CD4-positive, alpha-beta T cell (primary cell): ENCODE measurements at regions not wholly inside any gene's neighbourhood (a gene's known extent, or its start where the extent isn't known, plus 50 kb on each side); places are given as distances from the start of the nearest gene placed in this dataset.

Experiments used
- ATAC-seq: fragments of 200-7000 bp; cut with Tn5 transposase; one replicate; pipeline ENCODE4 v1.10.0; 2022; ENCODE audit warnings: mild to moderate bottlenecking; ENCODE audit not compliant: poor library complexity
- CTCF ChIA-PET: fragments of 350-600 bp; sonication (Branson Sonifier 250); formaldehyde crosslinking; loops from one replicate; lab custom pipeline; 2021; ENCODE audit warnings: antibody characterized with exemption, inconsistent platforms; lab: Charles Lee
- POLR2A ChIA-PET: fragments of 350-600 bp; sonication (Branson Sonifier 250); formaldehyde crosslinking; loops from one replicate; lab custom pipeline; 2021; ENCODE audit warnings: antibody characterized with exemption, inconsistent platforms; lab: Charles Lee
- DNase-seq, 14 experiments: peaks; one replicate each; pipeline ENCODE4 v3.0.0-alpha.2; 2013 to 2020; ENCODE audit warnings: mixed read lengths in 2 of 14
- H3K27ac ChIP-seq, 2 donors: one replicate each; pipeline versions ENCODE4 v1.5.1 to v1.7.0; 2013; ENCODE audit warnings: low read length in 2 of 2, low read depth in 1 of 2, mild to moderate bottlenecking in 1 of 2
- H3K27me3 ChIP-seq, 2 experiments: 1 replicate in 1 of 2; 2 replicates in 1 of 2; pipeline versions ENCODE4 v1.6.1 to v1.7.0; 2013; ENCODE audit warnings: low read length in 2 of 2, control low read depth in 1 of 2, mild to moderate bottlenecking in 1 of 2, moderate library complexity in 1 of 2; ENCODE audit not compliant: insufficient read depth in 2 of 2, control insufficient read depth in 1 of 2
- H3K36me3 ChIP-seq: one replicate; pipeline ENCODE4 v1.6.1; 2013; ENCODE audit warnings: low read length, control low read depth; ENCODE audit not compliant: insufficient read depth
- H3K4me1 ChIP-seq: one replicate; pipeline ENCODE4 v1.6.1; 2013; ENCODE audit warnings: low read length, control low read depth; ENCODE audit not compliant: insufficient read depth
- H3K4me3 ChIP-seq: one replicate; pipeline ENCODE4 v1.5.1; 2013; ENCODE audit warnings: mild to moderate bottlenecking, low read length, moderate library complexity
- H3K9me3 ChIP-seq, 2 experiments: 1 replicate in 1 of 2; 2 replicates in 1 of 2; pipeline versions ENCODE4 v1.6.1 to v1.7.0; 2013; ENCODE audit warnings: low read length in 2 of 2, mild to moderate bottlenecking in 2 of 2, control low read depth in 1 of 2, moderate library complexity in 1 of 2; ENCODE audit not compliant: control insufficient read depth in 1 of 2, insufficient read depth in 1 of 2
- H3K27ac Mint-ChIP-seq: one replicate; pipeline ENCODE4 v1.8.0; 2020; ENCODE audit warnings: mixed read lengths
- H3K27me3 Mint-ChIP-seq: one replicate; pipeline ENCODE4 v1.8.0; 2021; ENCODE audit warnings: mixed read lengths
- H3K36me3 Mint-ChIP-seq: one replicate; pipeline ENCODE4 v1.8.0; 2021; ENCODE audit warnings: low read depth, mixed read lengths
- H3K4me1 Mint-ChIP-seq: one replicate; pipeline ENCODE4 v1.8.0; 2021; ENCODE audit warnings: low read depth, mixed read lengths
- H3K4me3 Mint-ChIP-seq: one replicate; pipeline ENCODE4 v1.8.0; 2020; ENCODE audit warnings: mild to moderate bottlenecking, mixed read lengths
- H3K9me3 Mint-ChIP-seq: one replicate; pipeline ENCODE4 v1.8.0; 2020; ENCODE audit warnings: mixed read lengths
- CTCF ChIP-seq: fragments of 200-600 bp; IDR thresholded peaks from one replicate; pipeline ENCODE4 v1.8.0; 2022; ENCODE audit warnings: antibody characterized with exemption, mild to moderate bottlenecking
- intact Hi-C, 2 experiments: fragments of 100-400 bp; cut with DNase I in 1 of 2; cut with micrococcal nuclease in 1 of 2; formaldehyde crosslinking; loops; one replicate each; pipeline versions ENCODE4 v1.15.1 to v1.9.0; 2023 to 2025; cut with DNase I, micrococcal nuclease

DNA sequence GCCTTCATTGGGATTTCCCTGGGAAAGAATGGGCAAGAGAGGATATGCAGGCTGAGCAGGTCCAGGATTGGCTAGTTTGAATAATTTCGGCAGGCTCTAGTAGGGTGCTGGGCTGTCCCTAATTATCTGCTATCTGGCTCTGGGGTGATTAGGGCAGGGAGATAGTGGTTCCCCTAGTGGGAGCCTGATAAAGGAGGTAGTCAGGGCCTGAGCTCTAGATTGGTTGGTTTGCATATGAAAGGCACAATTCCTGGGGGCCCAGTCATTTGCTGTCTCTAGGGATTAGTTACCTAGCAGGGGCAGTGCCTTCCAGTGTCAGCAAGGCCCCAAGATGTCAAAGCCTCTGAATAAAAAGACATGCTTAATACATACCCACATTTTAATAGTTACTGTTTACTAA lies 690.1 kb upstream of the KLHL29 start:
- POLR2A ChIA-PET: no interaction called here
- H3K4me3 Mint-ChIP-seq: no peak overlapping the region
- no peak for ATAC-seq

DNA sequence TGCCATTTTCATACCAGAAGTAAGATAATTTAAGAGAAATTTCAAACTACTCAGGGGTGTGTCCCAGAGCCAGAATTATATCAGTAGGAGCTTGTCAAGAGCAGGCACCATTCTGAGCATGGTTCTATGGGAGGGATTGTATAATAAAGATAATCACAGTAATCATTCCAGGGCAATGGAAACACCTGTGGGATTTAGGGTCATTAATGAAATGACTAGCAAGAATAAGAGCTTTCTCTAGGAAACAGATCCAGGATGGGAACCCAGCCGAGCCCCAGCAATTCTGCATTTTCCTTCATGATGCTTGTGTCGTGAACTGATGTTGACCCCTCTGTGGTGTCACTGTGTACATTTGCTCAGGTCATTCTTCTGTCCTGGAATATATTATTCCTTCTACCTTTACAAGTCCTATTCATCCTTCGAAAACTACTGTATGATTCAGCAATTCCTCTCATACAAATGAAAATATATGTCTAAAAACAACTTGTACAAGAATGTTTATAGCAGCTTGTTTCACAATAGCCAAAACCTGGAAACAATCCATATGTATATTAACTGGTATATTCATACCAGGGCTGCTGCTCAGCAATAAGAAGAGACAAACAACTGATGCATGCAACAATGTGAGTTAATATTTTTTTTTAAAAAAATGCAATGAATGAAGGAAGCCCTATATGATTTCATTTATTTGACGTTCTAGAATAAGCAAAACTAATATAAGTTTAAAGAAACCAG lies 687.8 kb upstream of the KLHL29 start:
- Mint-ChIP-seq H3K36me3 (no peaks in the 10 kb centered on the region), H3K4me3 (no peak overlapping the region), H3K27ac (no peak overlapping the region), H3K27me3 (no peaks in the 10 kb centered on the region), H3K4me1 (no peaks in the 10 kb centered on the region), H3K9me3 (no peaks in the 10 kb centered on the region)
- no peak for ATAC-seq
- Histone ChIP-seq H3K27ac (no peak overlapping the region), H3K4me1 (no peaks in the 10 kb centered on the region), H3K36me3 (no peaks in the 10 kb centered on the region), H3K4me3 (no peak overlapping the region), H3K9me3 (peaks cover 0 to 3% of the 10 kb centered on the region in 2 experiments), H3K27me3 (no peaks in the 10 kb centered on the region)
- no peak for TF ChIP-seq CTCF
- ChIA-PET CTCF (interaction anchor here (0.7 kb wide), 1 partner anchor 34 kb away, joined by 3 read pairs; no protein-coding TSS in a partner anchor), POLR2A (no interaction called here)
- intact Hi-C loops: no loop called here
- no peak for DNase-seq

More for the DNA sequence above, 690.1 kb upstream of the KLHL29 start:
- no peak for TF ChIP-seq CTCF
- peaks cover 2% of the 10 kb centered on the region for H3K9me3 Mint-ChIP-seq
- no peaks in the 10 kb centered on the region for H3K36me3 Mint-ChIP-seq
- Histone ChIP-seq H3K4me1 (no peaks in the 10 kb centered on the region), H3K36me3 (no peaks in the 10 kb centered on the region), H3K27ac (no peak overlapping the region), H3K27me3 (no peaks in the 10 kb centered on the region), H3K4me3 (no peak overlapping the region), H3K9me3 (peaks cover 0 to 3% of the 10 kb centered on the region in 2 experiments)
- H3K4me1 Mint-ChIP-seq: no peaks in the 10 kb centered on the region
- intact Hi-C loops: no loop called here
- CTCF ChIA-PET: no interaction called here
- H3K27me3 Mint-ChIP-seq: no peaks in the 10 kb centered on the region
- no peak for DNase-seq
- H3K27ac Mint-ChIP-seq: no peak overlapping the region

DNA sequence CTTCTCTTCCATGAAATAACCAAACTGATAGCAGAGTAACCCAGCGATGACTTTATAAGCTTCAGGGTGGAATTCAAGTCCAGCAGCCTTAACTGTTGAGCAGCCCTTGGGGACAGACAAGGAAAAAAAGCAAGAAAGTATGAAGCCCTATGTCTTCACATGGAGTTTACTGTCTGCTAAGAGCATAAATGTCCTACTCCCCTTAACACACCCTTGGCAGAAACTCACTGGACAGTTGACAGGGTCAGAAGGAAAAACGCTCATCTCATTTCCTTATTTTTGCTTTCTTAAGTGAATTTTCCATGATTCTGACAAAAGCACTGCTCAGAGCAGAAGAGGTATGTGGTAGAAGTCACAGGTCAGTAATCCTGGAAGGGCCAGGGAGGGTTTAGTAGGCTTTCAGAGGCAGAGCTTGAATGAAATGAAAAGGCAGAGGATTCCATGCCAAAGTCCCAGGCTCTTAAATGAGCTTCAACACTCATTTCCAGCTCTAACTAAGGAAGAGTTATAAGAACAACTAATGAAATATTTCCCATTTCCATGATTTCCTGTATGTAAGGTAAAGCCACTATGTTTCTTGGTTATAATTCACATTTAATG lies 683.3 kb upstream of the KLHL29 start:
- Histone ChIP-seq H3K4me3 (no peak overlapping the region), H3K27me3 (no peaks in the 10 kb centered on the region), H3K4me1 (no peaks in the 10 kb centered on the region), H3K36me3 (no peaks in the 10 kb centered on the region), H3K9me3 (peaks cover 3 to 11% of the 10 kb centered on the region in 2 experiments), H3K27ac (no peak overlapping the region)
- CTCF ChIA-PET: no interaction called here
- no peak for TF ChIP-seq CTCF
- POLR2A ChIA-PET: no interaction called here
- no peaks in the 10 kb centered on the region for H3K4me1 Mint-ChIP-seq
- no peaks in the 10 kb centered on the region for H3K36me3 Mint-ChIP-seq
- peaks cover 5% of the 10 kb centered on the region for H3K9me3 Mint-ChIP-seq
- no peaks in the 10 kb centered on the region for H3K27me3 Mint-ChIP-seq
- no peak overlapping the region for H3K4me3 Mint-ChIP-seq
- ATAC-seq (no peak), DNase-seq (no peak)
- intact Hi-C loops: no loop called here
- no peak overlapping the region for H3K27ac Mint-ChIP-seq
